ENCODE measurements at regions not wholly inside any gene's neighbourhood (a gene's known extent, or its start where the extent isn't known, plus 50 kb on each side); places are given as distances from the start of the nearest gene placed in this dataset.

DNA sequence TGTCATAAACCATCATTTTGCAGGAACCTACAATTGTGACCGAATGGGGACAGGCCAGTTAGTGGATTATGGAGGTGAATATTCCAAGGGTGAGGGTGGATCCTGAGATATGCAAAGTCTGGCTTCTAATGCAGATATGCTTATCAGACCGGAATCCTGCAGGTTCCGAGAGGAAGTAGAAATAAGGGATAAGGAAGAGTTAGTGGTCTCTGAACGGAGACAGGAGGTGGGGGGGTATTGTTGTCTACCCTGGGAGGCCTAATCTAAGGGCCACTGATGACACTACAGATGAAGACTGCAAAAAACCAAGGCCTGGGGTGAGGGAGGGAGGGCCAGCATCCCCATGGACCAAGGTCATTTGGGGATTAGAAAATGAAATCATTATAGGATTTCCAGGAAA is 67.7 kb upstream of the GATA6 start:
- no peak overlapping the region for H3K4me3 ChIP-seq (ENCODE audit: low read depth, low read length)
- TF ChIP-seq, protein P1, sequence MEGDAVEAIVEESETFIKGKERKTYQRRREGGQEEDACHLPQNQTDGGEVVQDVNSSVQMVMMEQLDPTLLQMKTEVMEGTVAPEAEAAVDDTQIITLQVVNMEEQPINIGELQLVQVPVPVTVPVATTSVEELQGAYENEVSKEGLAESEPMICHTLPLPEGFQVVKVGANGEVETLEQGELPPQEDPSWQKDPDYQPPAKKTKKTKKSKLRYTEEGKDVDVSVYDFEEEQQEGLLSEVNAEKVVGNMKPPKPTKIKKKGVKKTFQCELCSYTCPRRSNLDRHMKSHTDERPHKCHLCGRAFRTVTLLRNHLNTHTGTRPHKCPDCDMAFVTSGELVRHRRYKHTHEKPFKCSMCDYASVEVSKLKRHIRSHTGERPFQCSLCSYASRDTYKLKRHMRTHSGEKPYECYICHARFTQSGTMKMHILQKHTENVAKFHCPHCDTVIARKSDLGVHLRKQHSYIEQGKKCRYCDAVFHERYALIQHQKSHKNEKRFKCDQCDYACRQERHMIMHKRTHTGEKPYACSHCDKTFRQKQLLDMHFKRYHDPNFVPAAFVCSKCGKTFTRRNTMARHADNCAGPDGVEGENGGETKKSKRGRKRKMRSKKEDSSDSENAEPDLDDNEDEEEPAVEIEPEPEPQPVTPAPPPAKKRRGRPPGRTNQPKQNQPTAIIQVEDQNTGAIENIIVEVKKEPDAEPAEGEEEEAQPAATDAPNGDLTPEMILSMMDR (IDR thresholded peaks at IDR 0.05; ENCODE audit: low read depth, low read length): no peak

DNA sequence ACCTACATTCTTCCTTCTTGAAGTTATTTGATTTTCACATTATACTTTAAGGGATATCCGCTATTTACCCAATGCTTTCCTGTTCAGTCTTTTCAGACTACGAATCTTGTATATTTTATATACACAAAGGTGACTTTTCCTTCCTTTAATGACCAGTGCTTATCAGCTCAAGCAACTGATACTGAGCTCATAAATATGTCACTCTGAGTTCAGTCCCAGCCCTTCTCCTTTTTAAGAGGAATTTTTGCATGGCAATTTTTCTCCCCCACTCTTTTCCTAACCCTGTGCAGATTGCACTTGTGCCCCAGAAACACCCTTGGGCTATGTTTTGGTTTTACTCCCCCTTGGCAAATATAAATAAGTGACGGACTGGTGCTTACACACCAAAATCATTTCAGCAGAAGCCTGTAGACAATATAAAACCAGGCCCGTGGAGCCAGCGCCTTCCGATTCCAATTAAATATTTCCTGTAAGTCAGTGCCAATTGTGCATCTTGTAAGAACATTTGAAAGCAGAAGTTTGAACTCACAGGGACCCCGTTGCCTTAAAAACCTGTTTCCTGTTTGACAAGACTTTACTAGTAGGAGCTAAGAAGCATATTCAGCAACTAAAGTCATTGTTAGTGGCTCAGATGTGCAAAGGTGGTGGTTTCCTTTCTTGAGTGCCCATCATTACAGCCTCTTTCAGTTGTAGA is 66.3 kb upstream of the GATA6 start:
- TF ChIP-seq, protein P1 (IDR thresholded peaks at IDR 0.05; ENCODE audit: low read depth, low read length): no peak
- H3K4me3 ChIP-seq (ENCODE audit: low read depth, low read length): no peak overlapping the region

DNA sequence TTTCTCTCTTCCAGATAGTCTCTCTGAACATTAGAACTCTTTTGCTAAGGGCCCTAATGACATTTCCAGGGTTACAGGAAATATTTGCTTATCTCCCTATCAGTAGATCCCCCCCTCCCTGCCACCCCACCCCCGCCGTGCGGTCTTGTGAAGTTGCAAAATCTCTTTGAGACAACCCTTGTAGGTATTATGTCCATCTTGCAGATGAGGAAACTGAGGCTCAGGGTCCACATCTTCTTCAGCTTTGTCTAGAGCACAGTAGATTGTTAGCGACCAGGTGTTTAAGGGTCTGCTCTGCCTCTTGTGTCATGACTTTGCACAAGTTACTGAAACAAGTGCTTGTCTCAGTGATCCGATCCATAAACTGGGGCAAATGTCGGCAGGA is 65.8 kb upstream of the GATA6 start:
- no peak overlapping the region for H3K4me3 ChIP-seq (ENCODE audit: low read depth, low read length)
- TF ChIP-seq, protein P1 (IDR thresholded peaks at IDR 0.05; ENCODE audit: low read depth, low read length): no peak

DNA sequence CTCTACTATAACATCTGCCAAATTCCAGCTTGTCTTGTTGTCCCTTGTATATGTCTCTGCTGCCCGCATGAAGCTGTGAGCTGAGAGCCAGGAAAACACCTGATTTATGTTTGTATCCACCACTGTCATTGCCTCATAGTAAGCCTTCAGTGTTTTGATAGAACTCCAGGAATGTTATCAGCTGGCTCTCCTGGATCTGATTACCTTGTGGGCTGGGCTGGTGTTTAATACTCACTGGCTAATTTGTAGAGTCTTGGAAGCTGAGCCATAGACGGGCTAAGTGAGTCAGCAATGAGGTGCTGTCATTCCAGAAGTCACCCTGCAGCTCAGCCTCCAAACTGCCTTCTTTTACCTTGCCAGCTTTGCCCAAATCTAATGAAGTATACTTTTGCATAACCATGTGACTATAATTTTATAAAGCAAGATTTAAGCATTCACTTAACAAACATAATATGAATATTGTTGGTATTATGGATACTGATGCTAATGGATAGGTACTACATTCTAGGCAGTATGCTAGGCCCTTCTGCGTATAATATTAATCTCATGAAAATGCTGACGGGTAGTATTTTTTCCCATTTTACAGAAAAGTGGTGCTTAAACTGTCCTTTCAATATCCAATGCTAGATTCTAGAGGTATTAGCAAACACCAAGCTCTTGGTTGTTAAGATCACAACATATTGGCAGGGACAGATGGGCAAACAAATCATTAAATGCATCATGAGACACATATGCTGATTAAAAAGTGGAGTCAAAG is 62.7 kb upstream of the GATA6 start:
- no peak overlapping the region for H3K4me3 ChIP-seq (ENCODE audit: low read depth, low read length)
- TF ChIP-seq, protein P1 (IDR thresholded peaks at IDR 0.05; ENCODE audit: low read depth, low read length): no peak

DNA sequence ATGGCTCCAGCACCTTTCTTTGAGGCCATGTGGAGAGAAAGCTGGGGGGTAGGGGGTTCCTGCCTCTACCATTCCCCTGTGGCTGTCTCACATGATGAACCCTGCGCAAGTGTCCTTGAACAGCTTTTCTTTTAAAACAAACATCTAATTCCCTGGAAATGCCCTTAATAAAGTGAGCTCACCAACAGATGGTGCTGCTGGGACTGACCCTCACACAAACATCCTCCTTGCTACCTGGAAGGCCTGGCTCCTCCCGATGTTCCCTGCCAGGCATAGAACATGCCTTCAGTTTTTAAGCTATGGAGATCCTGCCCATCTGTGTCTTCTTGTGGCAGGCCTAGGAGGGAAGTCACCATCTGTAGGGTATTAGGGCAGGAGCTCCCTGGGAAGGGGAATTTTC is 60.7 kb upstream of the GATA6 start:
- no peak overlapping the region for H3K4me3 ChIP-seq (ENCODE audit: low read depth, low read length)
- TF ChIP-seq, protein P1 (IDR thresholded peaks at IDR 0.05; ENCODE audit: low read depth, low read length): no peak

DNA sequence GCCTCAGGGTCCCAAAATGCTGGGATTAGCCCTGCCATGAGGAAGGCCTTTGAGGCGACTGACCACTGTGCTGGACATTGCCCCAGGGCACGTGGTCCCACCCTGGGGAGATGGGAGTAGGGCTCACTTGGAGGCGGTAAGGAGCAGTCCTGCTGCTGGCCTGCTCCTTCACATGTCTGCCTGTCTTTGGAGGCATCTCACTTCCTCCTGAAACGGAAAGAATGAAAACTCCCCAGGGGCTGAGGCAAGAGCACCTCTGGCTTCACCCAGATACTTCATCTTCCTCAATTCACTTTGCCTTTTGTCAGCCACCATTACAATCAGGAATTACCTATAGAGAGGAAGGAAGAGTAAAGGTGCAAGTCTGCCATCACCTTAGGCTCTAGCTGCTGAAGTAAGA is 59.9 kb upstream of the GATA6 start:
- H3K4me3 ChIP-seq (ENCODE audit: low read depth, low read length): no peak overlapping the region
- TF ChIP-seq, protein P1 (IDR thresholded peaks at IDR 0.05; ENCODE audit: low read depth, low read length): no peak

DNA sequence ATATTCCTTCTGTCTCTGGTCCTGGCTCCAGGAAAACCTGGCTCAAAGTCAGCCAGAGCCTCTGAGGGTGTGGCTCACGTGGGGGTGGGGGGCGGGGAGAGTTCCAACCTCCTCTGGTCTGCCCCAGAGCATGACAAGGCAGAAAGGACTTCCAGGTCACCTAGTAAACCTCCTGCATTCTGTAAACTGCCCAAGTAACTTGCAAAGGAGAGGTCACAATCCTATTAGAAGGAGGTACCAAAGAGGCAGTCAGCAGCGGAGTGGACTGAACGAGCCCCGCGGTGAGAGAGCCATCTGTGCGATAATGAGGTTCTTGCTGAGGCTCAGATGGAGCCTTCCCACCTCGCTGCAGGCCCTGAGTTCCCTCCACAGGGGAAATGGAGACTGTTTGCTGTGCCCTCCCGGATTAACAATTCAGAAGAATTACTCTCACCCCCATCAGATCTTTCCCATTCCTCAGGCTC is 58.9 kb upstream of the GATA6 start:
- H3K4me3 ChIP-seq (ENCODE audit: low read depth, low read length): no peak overlapping the region
- TF ChIP-seq, protein P1 (IDR thresholded peaks at IDR 0.05; ENCODE audit: low read depth, low read length): no peak
